ENCODE measurements at regions not wholly inside any gene's neighbourhood (a gene's known extent, or its start where the extent isn't known, plus 50 kb on each side); places are given as distances from the start of the nearest gene placed in this dataset.
A peak's percentile ranks its signal among the peaks of the same experiment; 100 is the strongest.
"Not testable (repeated sequence)": the region's sequence is repeated elsewhere in the genome, so short reads cannot be mapped to it uniquely, and the experiment has no call there.

DNA sequence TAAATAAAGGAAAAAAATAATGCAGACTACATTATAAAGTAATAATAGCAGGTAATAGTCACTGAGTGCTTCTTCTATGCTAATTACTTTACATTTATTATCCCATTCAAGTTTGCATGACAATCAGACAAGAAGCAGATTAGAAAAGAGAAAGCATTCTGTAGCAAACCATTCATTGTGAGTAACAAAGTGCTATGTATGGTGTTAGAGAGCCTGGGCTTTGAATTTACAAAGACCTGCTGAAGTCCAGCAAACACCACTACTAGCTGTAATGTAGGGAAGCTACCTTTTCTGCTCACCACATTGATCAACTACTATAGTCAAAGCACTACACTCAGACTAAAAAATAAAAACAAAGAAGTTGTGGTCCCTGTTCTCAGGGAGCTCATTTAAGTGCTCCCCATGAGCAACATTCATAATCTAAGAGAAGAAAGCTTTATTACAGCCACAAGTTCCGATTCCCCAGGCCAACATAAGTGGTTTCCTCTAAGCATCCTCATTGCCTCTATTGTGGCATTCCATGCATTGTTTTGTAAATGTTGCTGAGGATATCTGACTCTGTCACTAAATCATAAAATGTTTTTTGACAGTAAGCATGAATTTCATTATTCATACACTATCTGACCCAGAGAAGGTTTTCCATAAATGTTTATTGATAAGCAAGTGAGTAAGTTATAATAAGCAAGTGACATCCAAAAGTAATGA is 108.5 kb downstream of the FOXD4L6 start:
- DNase-seq (ENCODE audit: low read depth in 2 of 3, low spot score in 1 of 3): not testable (repeated sequence)

DNA sequence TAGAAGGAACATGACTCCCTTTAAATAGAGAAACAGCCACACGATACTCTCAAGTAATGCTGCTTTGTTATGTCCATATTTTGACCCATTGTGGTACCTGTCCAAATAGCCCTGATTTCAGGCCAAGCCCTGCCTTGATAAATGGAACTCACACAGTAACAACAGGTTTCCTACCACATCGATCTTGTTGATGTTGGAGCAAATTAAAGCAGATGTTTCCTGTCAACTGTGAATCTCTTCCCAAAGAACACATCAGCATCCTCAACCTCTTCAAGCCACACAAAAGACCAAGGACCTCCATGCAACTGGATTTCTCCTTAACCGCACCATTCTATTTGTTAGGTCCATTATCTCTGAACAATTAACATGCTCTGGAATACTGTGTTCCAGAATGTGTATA is 109.5 kb downstream of the FOXD4L6 start:
- not testable (repeated sequence) for DNase-seq (ENCODE audit: low read depth in 2 of 3, low spot score in 1 of 3)

DNA sequence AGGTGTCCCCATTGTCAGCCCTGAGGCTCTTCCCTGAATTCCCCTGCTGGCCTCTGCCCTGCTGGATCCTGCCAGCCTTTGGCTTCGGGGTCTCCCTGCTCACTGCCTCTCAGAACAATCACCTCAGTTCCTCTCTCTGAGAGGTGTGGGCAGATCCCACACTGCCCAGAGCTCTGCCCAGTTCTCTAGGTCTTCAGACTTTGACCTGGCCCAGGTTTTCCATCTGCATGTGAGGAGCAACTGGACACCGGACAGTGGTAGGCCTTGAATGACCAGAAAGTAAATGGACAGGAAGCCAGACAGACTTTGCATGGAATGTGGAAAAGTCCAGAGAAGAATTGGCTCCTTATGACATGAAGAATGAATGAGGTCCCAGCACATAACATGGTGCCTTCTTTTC is 111.8 kb downstream of the FOXD4L6 start:
- DNase-seq (ENCODE audit: low read depth in 2 of 3, low spot score in 1 of 3): not testable (repeated sequence)

DNA sequence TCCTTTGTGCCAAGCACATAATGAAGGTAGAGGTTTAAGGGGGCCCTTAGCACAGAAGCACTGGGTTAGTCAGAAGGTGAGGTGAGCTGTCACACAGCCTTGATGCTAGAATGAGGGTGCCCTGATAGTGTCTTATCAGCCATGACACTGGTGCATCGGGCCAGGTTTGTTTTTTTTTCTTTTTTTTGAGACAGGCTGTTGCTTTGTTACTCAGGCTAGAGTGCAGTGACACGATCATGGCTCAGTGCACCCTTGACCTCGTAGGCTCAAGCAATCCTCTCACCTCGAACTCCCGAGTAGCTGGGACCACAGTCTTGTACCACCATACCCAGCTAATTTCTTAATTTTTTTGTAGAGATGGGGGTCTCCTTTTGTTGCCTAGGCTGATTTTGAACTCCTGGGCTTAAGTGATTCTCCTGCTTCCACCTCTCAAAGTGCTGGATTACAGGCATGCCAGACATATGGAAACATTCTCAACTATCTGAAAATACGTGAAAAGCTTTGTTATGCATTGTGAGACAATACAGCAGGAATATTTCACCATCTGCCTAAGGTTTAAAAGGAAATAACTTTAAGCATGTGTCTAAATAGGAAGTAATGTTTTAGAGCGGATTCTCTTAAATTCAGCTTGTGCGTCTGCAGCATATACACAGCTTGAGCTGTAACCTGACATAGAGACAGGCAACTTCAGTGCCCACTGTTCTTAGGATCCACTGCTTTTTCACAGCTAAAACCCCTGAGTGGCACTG is 128.4 kb downstream of the FOXD4L6 start:
- DNase-seq (ENCODE audit: low read depth in 2 of 3, low spot score in 1 of 3): not testable (repeated sequence)

DNA sequence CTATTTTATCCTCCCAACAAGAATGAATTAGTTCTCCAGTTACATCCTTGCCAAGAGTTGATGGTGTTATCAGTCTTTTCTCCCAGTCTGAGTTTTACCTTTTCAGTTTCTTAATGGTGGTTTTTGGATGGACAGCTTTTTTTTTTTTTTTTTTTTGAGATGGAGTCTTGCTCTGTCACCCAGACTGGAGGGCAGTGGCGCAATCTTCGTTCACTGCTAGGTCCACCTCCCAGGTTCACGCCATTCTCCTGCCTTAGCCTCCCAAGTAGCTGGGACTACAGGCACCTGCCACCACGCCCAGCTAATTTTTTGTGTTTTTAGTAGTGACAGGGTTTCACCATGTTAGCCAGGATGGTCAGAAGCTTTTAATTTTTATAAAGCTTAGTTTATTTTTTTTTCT is 133.0 kb downstream of the FOXD4L6 start:
- not testable (repeated sequence) for DNase-seq (ENCODE audit: low read depth in 2 of 3, low spot score in 1 of 3)

DNA sequence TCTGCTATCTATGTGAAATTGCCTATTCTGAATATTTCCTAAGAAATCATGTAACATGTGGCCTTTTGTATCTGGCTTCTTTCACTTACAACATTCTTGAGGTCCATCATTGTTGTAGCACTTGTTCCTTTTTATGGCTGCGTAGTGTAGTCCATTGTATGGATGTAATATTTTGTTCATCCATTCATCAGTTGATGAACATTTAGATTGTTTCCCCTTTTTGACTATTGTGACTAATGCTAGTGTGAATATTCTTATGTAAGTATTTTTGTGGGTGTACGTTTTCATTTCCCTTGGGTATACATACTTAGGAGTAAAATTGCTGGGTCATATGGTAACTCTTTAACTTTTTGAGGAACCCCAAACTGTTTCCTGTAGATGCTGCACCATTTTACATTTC is 134.6 kb downstream of the FOXD4L6 start:
- DNase-seq (ENCODE audit: low read depth in 2 of 3, low spot score in 1 of 3): not testable (repeated sequence)

DNA sequence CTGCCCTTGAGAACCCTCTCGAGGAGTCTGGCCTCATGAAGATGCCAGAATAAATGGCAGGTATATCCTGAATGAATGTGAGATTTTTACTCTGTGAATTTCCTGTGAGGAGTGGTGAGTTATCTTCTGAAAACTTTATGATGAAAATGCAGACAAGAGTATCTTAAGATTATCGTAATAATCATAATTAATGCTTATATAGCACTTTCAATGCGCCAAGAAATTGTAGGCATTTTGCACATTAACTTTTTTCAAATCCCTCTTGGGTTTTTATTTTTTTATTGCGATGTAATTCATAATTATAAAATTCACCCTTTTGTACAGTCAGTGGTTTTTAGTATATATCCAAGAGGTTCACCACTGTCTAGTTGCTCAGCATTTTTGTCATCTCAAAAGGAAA is 135.1 kb downstream of the FOXD4L6 start:
- not testable (repeated sequence) for DNase-seq (ENCODE audit: low read depth in 2 of 3, low spot score in 1 of 3)

DNA sequence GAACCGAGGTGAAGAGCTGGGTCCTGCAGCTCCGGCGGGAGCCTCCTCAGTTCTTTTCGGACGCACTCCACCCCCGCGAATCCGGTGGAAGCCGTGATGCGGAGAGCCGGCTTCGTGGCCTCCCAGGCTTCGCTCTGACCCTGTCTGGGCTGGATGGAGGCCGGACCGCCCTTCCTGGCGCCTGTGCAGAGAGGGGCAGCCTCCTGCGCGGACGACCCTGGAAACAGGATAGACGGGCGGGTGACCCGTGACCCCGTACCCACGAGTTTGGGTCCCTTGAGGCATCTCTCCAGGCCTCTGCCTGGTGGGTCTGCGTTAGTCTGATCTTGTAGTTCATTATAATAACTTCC is 136.0 kb downstream of the FOXD4L6 start:
- DNase-seq (ENCODE audit: low read depth in 2 of 3, low spot score in 1 of 3): not testable (repeated sequence)

DNA sequence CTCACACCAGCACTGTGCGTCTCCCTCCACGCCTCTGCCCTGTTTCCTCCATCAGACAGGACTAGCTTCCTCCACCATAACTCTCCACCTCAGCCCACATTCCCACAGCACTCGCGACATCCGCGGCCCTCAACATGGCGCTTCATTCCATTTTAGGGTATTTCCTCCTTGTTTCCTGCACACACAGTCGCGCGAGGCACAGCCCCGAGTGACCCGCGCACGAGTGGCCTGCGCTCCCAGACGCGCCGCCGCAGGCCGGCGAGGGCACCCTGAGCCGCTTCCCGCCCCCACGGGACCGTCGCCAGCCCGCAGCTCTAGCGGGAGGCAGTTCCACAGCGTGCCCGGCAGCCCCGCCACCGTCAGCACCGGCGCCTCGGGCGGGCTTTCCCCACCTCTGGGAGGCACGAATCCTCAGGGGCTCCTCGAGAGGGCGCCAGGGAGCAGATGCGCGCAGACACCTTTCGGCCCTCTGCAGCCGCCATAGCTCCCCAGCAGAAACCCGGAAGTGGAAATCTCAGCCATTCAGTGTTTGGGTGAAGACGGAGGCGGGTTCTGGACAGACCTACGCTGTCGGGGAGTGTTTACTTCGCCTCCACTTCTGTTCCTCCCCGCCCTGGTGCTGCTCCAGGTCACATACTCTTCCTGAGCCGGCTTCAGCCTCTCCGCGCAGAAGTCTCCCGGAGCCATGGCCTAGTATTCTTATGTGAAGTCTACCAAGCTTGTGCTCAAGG is 136.6 kb downstream of the FOXD4L6 start:
- peak; percentile 92 to 97 (median 96) for DNase-seq (ENCODE audit: low read depth in 2 of 3, low spot score in 1 of 3)

DNA sequence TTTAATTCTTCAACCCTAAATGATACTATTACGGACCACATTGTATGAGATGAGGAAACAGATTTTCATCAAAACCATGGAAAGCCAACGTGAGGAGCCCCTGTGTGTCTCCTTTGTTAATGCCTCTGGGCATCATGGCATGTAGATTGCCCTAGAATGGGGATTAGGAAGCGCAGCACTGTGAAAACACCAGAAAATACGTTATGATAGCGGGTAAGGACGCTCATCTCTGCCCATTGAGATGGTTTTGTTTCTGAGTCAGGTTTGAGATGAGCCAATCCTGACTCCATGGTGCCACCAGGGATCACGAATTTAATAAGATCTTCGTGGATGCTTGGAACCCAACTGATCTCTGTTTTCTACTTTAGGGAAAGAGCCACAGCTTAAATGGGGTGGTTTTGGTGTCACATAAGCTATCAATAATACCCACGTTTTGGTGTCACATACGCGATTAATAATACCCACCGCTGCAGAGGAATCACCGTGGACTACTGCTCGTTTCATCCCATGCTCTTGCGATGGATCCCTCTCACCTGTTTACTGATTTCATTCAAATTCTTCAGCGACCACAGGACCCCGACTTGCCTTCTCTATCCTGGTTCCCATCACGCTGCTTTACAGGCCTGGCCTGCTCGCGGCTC is 137.3 kb downstream of the FOXD4L6 start:
- peak in 1 of 3 donors; percentile 14 for DNase-seq (ENCODE audit: low read depth in 2 of 3, low spot score in 1 of 3)

DNA sequence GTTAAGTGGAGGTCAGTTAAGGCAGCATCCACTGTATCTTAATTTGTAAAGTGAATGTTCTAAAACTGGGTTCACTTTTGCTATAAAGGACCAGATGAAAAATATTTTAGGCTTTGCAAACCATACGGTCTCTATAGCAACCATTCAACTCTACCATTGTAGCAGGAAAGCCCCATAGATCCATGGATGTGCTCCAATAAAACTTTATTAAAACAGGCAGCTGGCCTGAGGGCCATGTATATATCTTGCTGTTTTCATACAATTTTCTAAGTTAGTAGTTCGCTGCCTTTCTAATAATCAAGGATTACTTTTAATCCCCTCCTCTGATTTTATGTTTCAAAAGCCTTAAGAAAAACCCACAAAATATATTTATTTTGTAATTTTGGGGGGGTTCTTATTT is 142.1 kb downstream of the FOXD4L6 start:
- DNase-seq (ENCODE audit: low read depth in 2 of 3, low spot score in 1 of 3): not testable (repeated sequence)

DNA sequence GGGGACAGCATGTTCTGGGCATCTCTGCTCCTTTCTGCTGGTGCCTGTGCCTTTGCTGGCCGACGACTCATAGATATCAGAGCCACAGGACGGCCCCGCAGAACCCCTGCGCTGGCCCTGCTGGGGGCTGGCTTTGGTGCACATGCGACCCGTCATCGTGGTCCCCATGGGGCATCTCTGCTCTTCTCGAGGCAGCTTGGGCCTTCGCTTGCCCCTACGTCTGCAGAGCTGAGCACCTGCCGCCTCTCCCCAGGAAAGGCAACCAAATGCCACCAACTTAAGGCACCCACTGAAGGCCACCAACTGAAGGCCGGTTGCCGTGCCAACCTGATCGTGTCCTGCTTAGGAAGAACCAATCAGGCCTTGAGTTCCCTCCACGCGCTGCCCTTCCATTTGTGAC is 153.1 kb downstream of the FOXD4L6 start:
- not testable (repeated sequence) for DNase-seq (ENCODE audit: low read depth in 2 of 3, low spot score in 1 of 3)

DNA sequence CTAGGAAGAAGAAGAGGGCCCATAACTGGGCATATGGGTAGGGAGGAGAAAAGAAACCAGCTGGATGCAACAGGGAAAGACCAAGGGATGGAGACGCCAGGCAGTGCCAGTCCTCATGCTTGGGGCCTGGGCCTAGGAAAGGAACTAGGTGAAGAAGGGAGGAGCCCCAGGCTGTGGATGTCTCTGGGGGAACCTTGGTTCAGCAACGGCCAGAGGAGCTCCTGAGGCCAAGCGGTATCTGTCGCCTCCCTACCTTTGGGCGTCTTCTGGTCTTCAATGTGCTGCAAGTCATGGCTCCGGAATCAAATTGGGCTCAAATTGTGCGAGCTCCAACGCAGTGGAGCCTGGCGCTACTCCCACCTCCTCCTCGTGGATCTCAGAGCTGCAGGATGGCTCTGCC is 153.6 kb downstream of the FOXD4L6 start:
- DNase-seq (ENCODE audit: low read depth in 2 of 3, low spot score in 1 of 3): not testable (repeated sequence)

DNA sequence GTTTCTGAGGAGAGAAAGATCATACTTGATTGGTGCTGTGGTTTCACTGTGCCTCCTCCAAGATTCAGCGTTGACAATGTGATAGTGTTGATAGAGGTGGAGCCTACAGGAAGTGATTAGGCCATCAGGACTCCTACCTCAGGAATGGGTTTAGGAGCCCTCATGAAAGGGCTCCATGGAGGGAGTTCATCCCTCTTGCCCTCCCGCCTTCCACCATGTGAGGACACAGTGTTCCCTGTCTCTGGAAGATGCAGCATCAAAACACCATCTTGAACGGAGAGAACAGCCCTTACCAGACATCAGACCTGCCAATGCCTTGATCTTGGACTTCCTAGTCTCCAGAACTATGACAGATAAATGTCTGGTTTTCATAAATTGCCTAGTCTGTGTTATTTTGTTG is 156.7 kb downstream of the FOXD4L6 start:
- not testable (repeated sequence) for DNase-seq (ENCODE audit: low read depth in 2 of 3, low spot score in 1 of 3)

DNA sequence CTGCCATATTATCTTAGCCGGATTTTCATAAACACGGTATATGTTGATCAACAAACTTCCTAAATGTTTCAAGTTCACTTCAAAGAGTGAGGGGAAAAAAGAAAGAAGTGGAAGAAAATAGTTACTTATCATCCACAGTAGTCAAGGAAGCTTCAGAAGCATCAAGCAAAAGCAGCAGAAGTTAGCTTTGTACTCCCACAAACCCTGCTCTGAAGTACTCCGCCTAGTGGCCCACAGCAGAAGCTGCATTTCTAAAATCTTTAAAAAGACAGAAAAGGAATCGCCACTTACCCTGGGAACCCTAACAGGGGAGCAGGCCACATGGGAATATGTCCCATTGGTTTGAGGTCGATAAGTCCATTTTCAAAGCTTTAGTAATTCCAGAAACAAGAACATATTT is 158.1 kb downstream of the FOXD4L6 start:
- DNase-seq (ENCODE audit: low read depth in 2 of 3, low spot score in 1 of 3): not testable (repeated sequence)

DNA sequence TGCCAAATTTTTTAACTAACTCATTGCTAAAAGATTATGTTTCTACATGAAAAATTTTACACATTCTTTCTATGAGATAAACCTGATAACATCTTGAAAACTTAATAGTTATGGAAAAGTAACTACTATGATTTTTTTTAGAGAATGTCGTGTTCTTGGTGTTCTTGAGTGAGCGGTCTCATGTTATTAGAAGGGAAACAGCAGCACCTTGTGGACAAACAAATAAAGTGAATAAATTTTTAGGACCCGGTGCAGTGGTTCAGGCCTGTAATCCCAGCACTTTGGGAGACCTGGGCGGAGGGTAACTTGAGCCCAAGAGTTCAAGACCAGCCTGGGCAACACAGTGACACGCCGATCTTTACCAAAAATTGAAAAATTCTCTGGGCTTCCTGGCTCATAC is 166.0 kb downstream of the FOXD4L6 start:
- not testable (repeated sequence) for DNase-seq (ENCODE audit: low read depth in 2 of 3, low spot score in 1 of 3)

DNA sequence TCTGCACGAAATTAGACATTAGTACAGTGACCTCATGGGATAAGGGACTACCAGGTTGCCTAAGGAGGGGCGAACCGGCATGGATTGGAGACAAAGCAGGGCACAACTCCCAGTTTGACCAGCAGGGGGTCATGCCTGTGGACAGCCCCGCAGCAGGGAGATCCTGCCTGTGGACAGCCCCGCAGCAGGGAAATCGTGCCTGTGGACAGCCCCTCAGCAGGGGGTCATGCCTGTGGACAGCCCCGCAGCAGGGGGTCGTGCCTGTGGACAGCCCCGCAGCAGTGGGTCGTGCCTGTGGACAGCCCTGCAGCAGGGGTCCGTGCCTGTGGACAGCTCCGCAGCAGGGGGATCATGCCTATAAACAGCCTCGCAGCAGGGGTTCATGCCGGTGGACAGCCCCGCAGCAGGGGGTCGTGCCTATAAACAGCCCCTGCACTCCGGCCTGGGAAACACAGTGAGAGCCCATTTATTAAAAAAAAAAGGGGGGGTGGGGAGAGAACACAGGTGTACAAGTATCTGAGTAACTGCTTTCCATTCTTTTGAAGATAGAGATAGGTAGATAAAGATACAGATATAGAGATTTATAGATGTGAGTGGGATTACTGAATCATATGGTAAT is 176.5 kb downstream of the FOXD4L6 start:
- DNase-seq (ENCODE audit: low read depth in 2 of 3, low spot score in 1 of 3): not testable (repeated sequence)

DNA sequence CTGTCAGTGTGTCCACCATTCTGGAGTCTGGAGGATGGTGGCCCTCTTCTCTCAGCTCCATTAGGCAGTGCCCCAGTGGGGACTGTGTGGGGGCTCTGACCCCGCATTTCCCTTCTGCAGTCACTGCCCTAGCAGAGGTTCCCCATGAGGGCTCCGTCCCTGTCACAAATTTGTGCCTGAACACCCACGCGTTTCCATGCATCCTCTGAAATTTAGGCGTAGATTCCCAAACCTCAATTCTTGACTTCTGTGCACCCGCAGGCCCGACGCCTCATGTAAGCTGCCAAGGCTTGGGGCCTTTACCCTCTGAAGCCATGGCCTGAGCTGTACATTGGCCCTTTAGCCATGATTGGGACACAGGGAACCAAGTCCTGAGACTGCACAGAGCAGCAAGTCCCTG is 182.3 kb downstream of the FOXD4L6 start:
- DNase-seq (ENCODE audit: low read depth in 2 of 3, low spot score in 1 of 3): not testable (repeated sequence)

DNA sequence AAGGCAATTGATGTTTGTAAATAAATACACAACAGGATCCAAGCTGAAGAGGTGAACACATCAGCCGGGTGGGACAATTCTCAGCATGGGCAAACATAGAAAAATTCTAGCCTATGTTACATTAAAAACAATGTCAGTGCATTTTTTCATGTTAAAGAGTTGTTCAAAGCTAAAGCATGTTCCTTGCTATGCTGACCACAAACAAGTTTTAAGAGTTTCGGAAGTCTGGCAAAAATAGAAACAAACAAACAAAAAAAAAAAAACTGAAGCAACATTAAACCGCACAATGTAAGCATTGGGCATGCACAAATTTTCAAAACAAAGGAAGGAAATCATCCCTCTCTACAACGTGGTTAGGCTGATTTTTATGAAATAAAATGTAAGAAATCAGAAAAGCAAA is 185.8 kb downstream of the FOXD4L6 start:
- not testable (repeated sequence) for DNase-seq (ENCODE audit: low read depth in 2 of 3, low spot score in 1 of 3)

DNA sequence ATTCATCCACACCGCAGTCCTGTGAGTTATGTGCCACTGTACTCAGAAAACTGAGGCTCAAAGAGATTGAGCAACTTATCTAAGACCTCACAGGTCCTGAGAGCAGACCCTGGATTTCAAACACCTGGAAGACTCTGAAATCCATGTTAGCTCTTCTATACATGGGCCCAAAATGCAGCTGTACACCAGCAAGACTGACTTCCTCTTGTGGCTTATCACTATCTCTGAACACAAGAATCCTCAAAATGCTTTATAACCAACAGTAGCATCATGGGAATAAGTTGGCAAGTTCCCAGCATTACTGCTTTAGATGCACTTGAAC is 188.6 kb downstream of the FOXD4L6 start:
- DNase-seq (ENCODE audit: low read depth in 2 of 3, low spot score in 1 of 3): not testable (repeated sequence)
